ENCODE measurements at regions not wholly inside any gene's neighbourhood (a gene's known extent, or its start where the extent isn't known, plus 50 kb on each side); places are given as distances from the start of the nearest gene placed in this dataset.

- FAIRE-seq (no peak), ATAC-seq (no peak), DNase-seq (ENCODE audit: low read depth in 1 of 2, low spot score in 1 of 2) (no peak)
- Histone ChIP-seq H3K4me1 (no peaks in the 10 kb centered on the region), H3K9me3 (no peaks in the 10 kb centered on the region), H3K4me2 (no peak overlapping the region), H3K4me3 (no peak overlapping the region), H3K27ac (no peak overlapping the region)
- WGBS (ENCODE audit: missing lambda C conversion rate), result 0% methylated on average over 2 of the region's 2 CpGs
- ChIA-PET CTCF (interaction anchor here (0.7 kb wide), 1 partner anchor 516 kb away, joined by 3 read pairs; no protein-coding TSS in a partner anchor), POLR2A (no interaction called here)
- no peak for TF ChIP-seq KDM1A (IDR thresholded peaks at IDR 0.05; ENCODE audit: low read depth)
These were observed 277.8 kb upstream of the CNTNAP5 start for GRCh38 chr2:123747326-123747725.

GRCh38 chr2:123762221-123762620, 262.9 kb upstream of the CNTNAP5 start:
- CTCF ChIA-PET, result no interaction called here
- no peak overlapping the region for H3K4me3 ChIP-seq
- FAIRE-seq, result no peak
- WGBS (ENCODE audit: missing lambda C conversion rate), result 19% methylated on average over 6 of the region's 6 CpGs
- no peaks in the 10 kb centered on the region for H3K4me1 ChIP-seq
- H3K4me2 ChIP-seq, result no peak overlapping the region
- H3K27ac ChIP-seq, result no peak overlapping the region
- ATAC-seq, result no peak
- peaks cover 4% of the 10 kb centered on the region; the same call in 1 of the 3 replicates for H3K9me3 ChIP-seq
- POLR2A ChIA-PET, result no interaction called here
- TF ChIP-seq CBX2 (IDR thresholded peaks at IDR 0.05; ENCODE audit: borderline replicate concordance, low read depth), result no peak
- TF ChIP-seq HOXB5 (CRISPR knock-in tag; IDR thresholded peaks at IDR 0.05), result no peak
- no peak for TF ChIP-seq ZFP36 (IDR thresholded peaks at IDR 0.05; ENCODE audit: borderline replicate concordance, partially characterized antibody)
- no peak for DNase-seq (ENCODE audit: low read depth in 1 of 2, low spot score in 1 of 2)

- TF ChIP-seq CBX8 (IDR thresholded peaks at IDR 0.05) (no peak), ATOH8 (CRISPR knock-in tag; IDR thresholded peaks at IDR 0.05; ENCODE audit: low read depth) (no peak), FOXS1 (CRISPR knock-in tag; IDR thresholded peaks at IDR 0.05) (no peak), MAZ (IDR thresholded peaks at IDR 0.05; ENCODE audit: borderline replicate concordance, low read depth, low read length) (no peak), GATA3 (IDR thresholded peaks at IDR 0.05; ENCODE audit: borderline replicate concordance) (no peak), POLR2AphosphoS2 (conservative IDR thresholded peaks at IDR 0.05; ENCODE audit: low read length) (no peak), BCL3 (IDR thresholded peaks at IDR 0.05) (no peak), USF2 (IDR thresholded peaks at IDR 0.05) (no peak), NPAS2 (CRISPR knock-in tag; IDR thresholded peaks at IDR 0.05; ENCODE audit: borderline replicate concordance) (no peak), CHD4 (IDR thresholded peaks at IDR 0.05; ENCODE audit: borderline replicate concordance) (no peak), ESRRA (IDR thresholded peaks at IDR 0.05; ENCODE audit: borderline replicate concordance, low read length) (no peak), RAD21 (conservative IDR thresholded peaks at IDR 0.05 in 1 of 2, IDR thresholded peaks at IDR 0.05 in 1 of 2) (no peak), KDM1A (IDR thresholded peaks at IDR 0.05; ENCODE audit: low read depth) (no peak), EP300 (IDR thresholded peaks at IDR 0.05) (no peak), PBX3 (IDR thresholded peaks at IDR 0.05) (no peak), HDAC2 (IDR thresholded peaks at IDR 0.05) (no peak), RNF2 (IDR thresholded peaks at IDR 0.05; ENCODE audit: borderline replicate concordance, low read depth) (no peak), EHMT2 (IDR thresholded peaks at IDR 0.05; ENCODE audit: low read depth) (no peak)
- ChIA-PET POLR2A (no interaction called here), CTCF (no interaction called here)
- Histone ChIP-seq H3K4me3 (no peak overlapping the region), H3K4me1 (no peaks in the 10 kb centered on the region), H3K9me3 (peaks cover 6% of the 10 kb centered on the region; the same call in 1 of the 3 replicates), H3K27ac (no peak overlapping the region), H3K4me2 (no peak overlapping the region)
- WGBS (ENCODE audit: missing lambda C conversion rate), result 24% methylated on average over 2 of the region's 2 CpGs
- no peak for ATAC-seq
- no peak for FAIRE-seq
- DNase-seq (ENCODE audit: low read depth in 1 of 2, low spot score in 1 of 2), result no peak
These were observed 256.9 kb upstream of the CNTNAP5 start for GRCh38 chr2:123768233-123768632.
